IMR-90 (cell line): ENCODE measurements at regions not wholly inside any gene's neighbourhood (a gene's known extent, or its start where the extent isn't known, plus 50 kb on each side); places are given as distances from the start of the nearest gene placed in this dataset.

Source experiments
- ATAC-seq: fragments of 200-7000 bp; cut with Tn5 transposase; 2 replicates; pipeline ENCODE4 v1.9.1; 2020; ENCODE audit warnings: low read depth, mild to moderate bottlenecking, moderate library complexity
- BruUV-seq: library from RNA; stranded (reverse); fragments of 400-500 nt; replicated peaks from 2 replicates; lab custom pipeline; 2021; lab: Mats Ljungman, UMichigan
- CTCF ChIA-PET: fragments of 300-600 bp; formaldehyde crosslinking; extraction: SDS; loops from one replicate; lab custom pipeline; 2021; ENCODE audit warnings: antibody characterized with exemption; lab: Yijun Ruan, JAX
- POLR2A ChIA-PET: fragments of 300-600 bp; sonication (Branson Sonifier 250); formaldehyde crosslinking; loops from one replicate; lab custom pipeline; 2022; ENCODE audit warnings: antibody characterized with exemption; ENCODE audit not compliant: unreplicated experiment; lab: Charles Lee
- DNase-seq: peaks from one replicate; pipeline ENCODE4 v3.0.0; 2013
- H2AFZ ChIP-seq: replicated peaks from 2 replicates; pipeline ENCODE3; 2013; ENCODE audit warnings: low read length, mild to moderate bottlenecking; ENCODE audit not compliant: poor library complexity
- H2AK5ac ChIP-seq: 2 replicates; pipeline ENCODE4 v1.6.1; 2013; ENCODE audit warnings: low read depth, low read length, inconsistent platforms
- H2AK9ac ChIP-seq: replicated peaks from 2 replicates; pipeline ENCODE3; 2013; ENCODE audit warnings: mild to moderate bottlenecking, low read depth, low read length, moderate library complexity; ENCODE audit not compliant: poor library complexity
- H2BK120ac ChIP-seq: 2 replicates; pipeline ENCODE4 v1.6.1; 2013; ENCODE audit warnings: low read depth, low read length, inconsistent platforms
- H2BK15ac ChIP-seq: 3 replicates; pipeline ENCODE4 v1.6.1; 2013; ENCODE audit warnings: low read depth, low read length, inconsistent platforms
- H2BK20ac ChIP-seq: 2 replicates; pipeline ENCODE4 v1.6.1; 2013; ENCODE audit warnings: low read depth, mild to moderate bottlenecking, inconsistent platforms, low read length, moderate library complexity
- H2BK5ac ChIP-seq: 2 replicates; pipeline ENCODE4 v1.6.1; 2013; ENCODE audit warnings: mild to moderate bottlenecking, low read depth, low read length, inconsistent platforms; ENCODE audit not compliant: poor library complexity, severe bottlenecking
- H3K14ac ChIP-seq: replicated peaks from 2 replicates; pipeline ENCODE4 v1.6.1; 2013; ENCODE audit warnings: low read depth, low read length, inconsistent platforms
- H3K18ac ChIP-seq: 2 replicates; pipeline ENCODE4 v1.6.1; 2013; ENCODE audit warnings: low read depth, low read length, control low read depth
- H3K23ac ChIP-seq: 2 replicates; pipeline ENCODE4 v1.6.1; 2013; ENCODE audit warnings: low read depth, low read length, inconsistent platforms
- H3K27ac ChIP-seq: 2 replicates; pipeline ENCODE4 v1.5.1; 2013; ENCODE audit warnings: mild to moderate bottlenecking, control low read depth, low read length; ENCODE audit not compliant: insufficient read depth
- H3K27me3 ChIP-seq: 2 replicates; pipeline ENCODE4 v1.6.1; 2013; ENCODE audit warnings: low read length; ENCODE audit not compliant: control insufficient read depth, insufficient read depth
- H3K36me3 ChIP-seq: 2 replicates; pipeline ENCODE4 v1.6.1; 2013; ENCODE audit warnings: low read length, mixed read lengths; ENCODE audit not compliant: control insufficient read depth, insufficient read depth
- H3K4ac ChIP-seq: 2 replicates; pipeline ENCODE4 v1.6.1; 2013; ENCODE audit warnings: low read depth, low read length, inconsistent platforms
- H3K4me1 ChIP-seq: 2 replicates; pipeline ENCODE4 v1.6.1; 2013; ENCODE audit warnings: low read length, mixed read lengths; ENCODE audit not compliant: control insufficient read depth, insufficient read depth
- H3K4me2 ChIP-seq: 2 replicates; pipeline ENCODE4 v1.6.1; 2013; ENCODE audit warnings: low read depth, mild to moderate bottlenecking, control low read depth, low read length, moderate library complexity
- H3K4me3 ChIP-seq: 2 replicates; pipeline ENCODE4 v1.5.1; 2013; ENCODE audit warnings: low read depth, mild to moderate bottlenecking, control low read depth, low read length, moderate library complexity; ENCODE audit not compliant: insufficient read depth
- H3K56ac ChIP-seq: 2 replicates; pipeline ENCODE4 v1.6.1; 2013; ENCODE audit warnings: low read length, inconsistent platforms; ENCODE audit not compliant: insufficient read depth; ENCODE audit errors: extremely low read depth
- H3K79me1 ChIP-seq, 2 experiments: 2 replicates each; pipeline ENCODE4 v1.6.1; 2013; ENCODE audit warnings: low read length in 2 of 2, inconsistent platforms in 1 of 2, low read depth in 1 of 2
- H3K9ac ChIP-seq: 2 replicates; pipeline ENCODE4 v1.6.1; 2013; ENCODE audit warnings: low read depth, low read length, control low read depth
- H3K9me1 ChIP-seq: 2 replicates; pipeline ENCODE4 v1.6.1; 2013; ENCODE audit warnings: low read length, inconsistent platforms; ENCODE audit not compliant: insufficient read depth
- H3K9me3 ChIP-seq: 2 replicates; pipeline ENCODE4 v1.6.1; 2013; ENCODE audit warnings: low read length; ENCODE audit not compliant: control insufficient read depth, insufficient read depth
- H4K20me1 ChIP-seq: 2 replicates; pipeline ENCODE4 v1.6.1; 2013; ENCODE audit warnings: low read length, inconsistent platforms; ENCODE audit not compliant: insufficient read depth
- H4K5ac ChIP-seq: 2 replicates; pipeline ENCODE4 v1.6.1; 2013; ENCODE audit warnings: mild to moderate bottlenecking, low read depth, low read length, control low read depth
- H4K8ac ChIP-seq, 2 experiments: 2 replicates each; pipeline ENCODE4 v1.6.1; 2013; ENCODE audit warnings: low read depth in 2 of 2, low read length in 2 of 2, control low read depth in 1 of 2, inconsistent platforms in 1 of 2
- H4K91ac ChIP-seq: 2 replicates; pipeline ENCODE4 v1.6.1; 2013; ENCODE audit warnings: low read depth, low read length, inconsistent platforms; ENCODE audit not compliant: insufficient read depth
- CEBPB ChIP-seq: IDR thresholded peaks from 2 replicates; pipeline ENCODE4 v1.6.1; 2012; ENCODE audit warnings: low read depth, low read length, improper control_type of control experiment
- MAFK ChIP-seq: IDR thresholded peaks from 2 replicates; pipeline ENCODE4 v1.6.1; 2012; ENCODE audit warnings: low read depth, low read length, improper control_type of control experiment
- MAZ ChIP-seq: IDR thresholded peaks from 2 replicates; pipeline ENCODE4 v1.6.1; 2012; ENCODE audit warnings: low read depth, mild to moderate bottlenecking, low read length, improper control_type of control experiment, moderate library complexity, borderline replicate concordance
- RAD21 ChIP-seq: IDR thresholded peaks from 2 replicates; pipeline ENCODE4 v1.6.1; 2012; ENCODE audit warnings: low read length, improper control_type of control experiment
- RCOR1 ChIP-seq: IDR thresholded peaks from 2 replicates; pipeline ENCODE4 v1.6.1; 2012; ENCODE audit warnings: mild to moderate bottlenecking, low read length, improper control_type of control experiment; ENCODE audit not compliant: insufficient replicate concordance
- SMC3 ChIP-seq: fragments of 150-350 bp; IDR thresholded peaks from 2 replicates; pipeline ENCODE4 v1.6.1; 2016; ENCODE audit warnings: low read depth, mild to moderate bottlenecking, antibody characterized with exemption, low read length, moderate library complexity
- WGBS, 2 experiments: methylation state at CpG; one replicate each; pipeline versions ENCODE4 v1.1.5 to v1.1.7; 2013; ENCODE audit warnings: missing lambda C conversion rate in 2 of 2; ENCODE audit not compliant: insufficient read length in 1 of 2; ENCODE audit errors: extremely low coverage in 2 of 2; 5-methylcytosine and 5-hydroxymethylcytosine counted together
- dilution Hi-C: fragments of 300-500 bp; cut with HindIII; formaldehyde crosslinking; loops from one replicate; pipeline ENCODE4 v1.14.3; 2018; ENCODE audit warnings: low sequenced_read_pairs; ENCODE audit not compliant: unreplicated experiment
- in situ Hi-C: fragments of 300-500 bp; cut with MboI; formaldehyde crosslinking; loops from 3 replicates; pipeline ENCODE4 v1.14.3; 2019; ENCODE audit warnings: low sequenced_read_pairs, inconsistent platforms, mixed read lengths
- intact Hi-C: fragments of 100-400 bp; cut with micrococcal nuclease; formaldehyde crosslinking; loops from 2 replicates; pipeline ENCODE4 v1.10.0; 2022
- TF ChIP-seq, protein P1 (sequence below): fragments of 150-350 bp; IDR thresholded peaks from 2 replicates; pipeline ENCODE4 v1.6.1; 2017; ENCODE audit warnings: mild to moderate bottlenecking, antibody characterized with exemption, low read length, low read depth
- TF ChIP-seq, protein P2 (sequence below): fragments of 150-350 bp; IDR thresholded peaks from 2 replicates; pipeline ENCODE4 v1.6.1; 2016; ENCODE audit warnings: low read depth, mild to moderate bottlenecking, low read length, moderate library complexity, borderline replicate concordance

DNA sequence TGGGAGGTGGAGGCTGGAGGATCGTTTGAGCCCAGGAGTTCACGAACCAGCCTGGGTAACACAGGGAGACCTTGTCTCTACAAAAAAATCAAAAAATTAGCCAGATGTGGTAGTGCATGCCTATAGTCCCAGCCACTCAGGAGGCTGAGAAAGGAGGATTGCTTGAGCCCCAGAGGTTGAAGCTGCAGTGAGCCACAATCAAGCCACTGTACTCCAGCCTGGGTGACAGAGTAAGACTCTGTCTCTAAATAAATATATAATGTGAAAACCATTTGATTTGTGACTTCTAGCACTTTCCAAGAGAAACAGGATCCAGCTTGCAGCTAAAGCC lies 459.1 kb downstream of the SOX9 start:
- intact Hi-C loops (no loop called here), in situ Hi-C loops (loop anchor here (10.0 to 25.0 kb wide), 2 partner anchors 135 to 782 kb away; no protein-coding TSS in a partner anchor), dilution Hi-C loops (no loop called here)
- BruUV-seq, result no TSS peak
- H4K20me1 ChIP-seq, result peaks cover 22% of the 10 kb centered on the region
- no peak overlapping the region for H2BK5ac ChIP-seq
- H4K8ac ChIP-seq, result no peak overlapping the region
- no peak overlapping the region for H3K18ac ChIP-seq
- H3K4me1 ChIP-seq, result peaks cover 10% of the 10 kb centered on the region
- no peak overlapping the region for H3K56ac ChIP-seq
- H3K9ac ChIP-seq, result no peak overlapping the region
- no peaks in the 10 kb centered on the region for H3K9me3 ChIP-seq
- no peak overlapping the region for H2AK9ac ChIP-seq
- no peak overlapping the region for H4K5ac ChIP-seq
- H2AFZ ChIP-seq, result no peak overlapping the region
- no peak overlapping the region for H2BK120ac ChIP-seq
- H2AK5ac ChIP-seq, result no peak overlapping the region
- no peak overlapping the region for H3K14ac ChIP-seq
- H3K27ac ChIP-seq, result no peak overlapping the region
- no peak overlapping the region for H3K23ac ChIP-seq
- H3K4me2 ChIP-seq, result no peak overlapping the region
- peaks cover 25 to 69% of the 10 kb centered on the region in 2 experiments for H3K79me1 ChIP-seq
- peaks cover 6% of the 10 kb centered on the region; the same call in 1 of the 2 replicates for H3K9me1 ChIP-seq
- no peaks in the 10 kb centered on the region for H3K36me3 ChIP-seq
- H2BK20ac ChIP-seq, result no peak overlapping the region
- H3K4ac ChIP-seq, result no peak overlapping the region
- H3K27me3 ChIP-seq, result no peaks in the 10 kb centered on the region
- no CpG with 5 or more reads among the region's 2 CpGs for WGBS, 2 experiments
- ChIA-PET CTCF (interaction anchor here (0.6 kb wide), 1 partner anchor 17 kb away, joined by 3 read pairs; no protein-coding TSS in a partner anchor), POLR2A (no interaction called here)
- H4K91ac ChIP-seq, result no peak overlapping the region
- DNase-seq (no peak), ATAC-seq (no peak)
- TF ChIP-seq, protein P1, sequence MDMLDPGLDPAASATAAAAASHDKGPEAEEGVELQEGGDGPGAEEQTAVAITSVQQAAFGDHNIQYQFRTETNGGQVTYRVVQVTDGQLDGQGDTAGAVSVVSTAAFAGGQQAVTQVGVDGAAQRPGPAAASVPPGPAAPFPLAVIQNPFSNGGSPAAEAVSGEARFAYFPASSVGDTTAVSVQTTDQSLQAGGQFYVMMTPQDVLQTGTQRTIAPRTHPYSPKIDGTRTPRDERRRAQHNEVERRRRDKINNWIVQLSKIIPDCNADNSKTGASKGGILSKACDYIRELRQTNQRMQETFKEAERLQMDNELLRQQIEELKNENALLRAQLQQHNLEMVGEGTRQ, result no peak
- TF ChIP-seq MAZ, result no peak
- TF ChIP-seq SMC3, result no peak
- TF ChIP-seq, protein P2, sequence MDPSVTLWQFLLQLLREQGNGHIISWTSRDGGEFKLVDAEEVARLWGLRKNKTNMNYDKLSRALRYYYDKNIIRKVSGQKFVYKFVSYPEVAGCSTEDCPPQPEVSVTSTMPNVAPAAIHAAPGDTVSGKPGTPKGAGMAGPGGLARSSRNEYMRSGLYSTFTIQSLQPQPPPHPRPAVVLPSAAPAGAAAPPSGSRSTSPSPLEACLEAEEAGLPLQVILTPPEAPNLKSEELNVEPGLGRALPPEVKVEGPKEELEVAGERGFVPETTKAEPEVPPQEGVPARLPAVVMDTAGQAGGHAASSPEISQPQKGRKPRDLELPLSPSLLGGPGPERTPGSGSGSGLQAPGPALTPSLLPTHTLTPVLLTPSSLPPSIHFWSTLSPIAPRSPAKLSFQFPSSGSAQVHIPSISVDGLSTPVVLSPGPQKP, result no peak
- TF ChIP-seq CEBPB, result no peak
- no peak for TF ChIP-seq MAFK
- no peak for TF ChIP-seq RAD21
- no peak for TF ChIP-seq RCOR1
- no peak overlapping the region for H3K4me3 ChIP-seq
- no peak overlapping the region for H2BK15ac ChIP-seq
